Left renal pelvis (tissue), 4 donors: ENCODE measurements at regions not wholly inside any gene's neighbourhood (a gene's known extent, or its start where the extent isn't known, plus 50 kb on each side); places are given as distances from the start of the nearest gene placed in this dataset.
A peak's percentile ranks its signal among the peaks of the same experiment; 100 is the strongest.
"Not testable (repeated sequence)": the region's sequence is repeated elsewhere in the genome, so short reads cannot be mapped to it uniquely, and the experiment has no call there.

ENCODE experiments used
- DNase-seq, 4 donors: peaks; one replicate each; pipeline ENCODE4 v3.0.0-alpha.2; 2013; ENCODE audit warnings: low read depth in 4 of 4, low spot score in 3 of 4

DNA sequence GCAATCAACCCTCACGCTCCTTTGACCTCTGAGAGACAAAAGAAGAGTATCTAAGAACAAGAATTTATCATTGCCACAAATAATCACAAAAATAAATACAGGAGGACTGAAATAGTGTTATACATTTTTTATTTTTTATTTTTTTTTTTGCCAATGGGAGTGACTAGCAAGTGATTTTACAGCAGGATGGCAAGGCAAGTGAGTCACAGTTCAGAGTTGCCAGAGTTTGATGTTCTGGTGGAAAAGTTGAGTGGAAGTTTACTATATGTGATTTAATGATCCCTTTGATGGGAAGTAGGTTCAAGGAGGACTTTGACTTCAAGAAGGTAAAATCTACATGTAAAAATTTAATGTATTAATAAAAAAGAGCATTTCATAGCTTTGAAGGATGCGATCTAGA is 2691.4 kb downstream of the PCDH9 start:
- DNase-seq, result no peak

DNA sequence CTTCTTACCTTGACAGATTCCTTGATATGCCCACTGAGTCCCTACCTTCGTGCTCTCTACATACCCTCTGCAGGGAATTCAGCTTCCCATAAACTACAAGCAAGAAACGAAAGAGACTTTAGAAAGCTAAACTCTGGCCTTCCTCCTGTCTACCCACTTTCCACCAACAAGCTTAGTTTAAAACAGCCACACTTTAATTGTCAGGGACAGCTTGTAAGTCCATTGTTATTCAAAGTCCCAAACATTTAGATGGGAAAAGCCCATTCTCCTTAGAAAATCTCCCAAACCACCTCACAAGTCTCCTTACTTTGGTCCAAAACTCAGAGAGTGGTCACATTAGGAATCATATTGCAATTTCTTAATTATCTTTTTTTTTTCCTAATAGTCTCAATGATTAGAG is 2695.8 kb downstream of the PCDH9 start:
- no peak for DNase-seq

DNA sequence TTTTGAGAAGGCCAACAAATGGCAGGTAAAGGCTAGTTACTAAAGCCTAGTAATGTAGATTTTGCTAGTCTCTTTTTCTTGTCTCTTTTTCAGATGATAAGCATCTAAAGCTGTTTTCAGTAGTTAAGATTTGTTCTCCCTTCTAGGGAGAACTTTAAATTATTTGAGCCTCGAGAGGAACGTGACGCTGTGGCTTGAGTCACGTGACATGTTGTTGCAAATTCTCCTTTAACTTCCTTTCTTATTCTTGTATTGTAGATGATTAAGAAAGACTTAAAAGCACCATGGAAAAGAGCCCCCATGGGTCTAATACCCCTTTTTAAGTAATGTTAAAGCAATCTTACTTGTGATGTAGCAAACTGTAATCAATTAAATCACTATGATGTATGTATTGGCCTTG is 2698.7 kb downstream of the PCDH9 start:
- no peak for DNase-seq

DNA sequence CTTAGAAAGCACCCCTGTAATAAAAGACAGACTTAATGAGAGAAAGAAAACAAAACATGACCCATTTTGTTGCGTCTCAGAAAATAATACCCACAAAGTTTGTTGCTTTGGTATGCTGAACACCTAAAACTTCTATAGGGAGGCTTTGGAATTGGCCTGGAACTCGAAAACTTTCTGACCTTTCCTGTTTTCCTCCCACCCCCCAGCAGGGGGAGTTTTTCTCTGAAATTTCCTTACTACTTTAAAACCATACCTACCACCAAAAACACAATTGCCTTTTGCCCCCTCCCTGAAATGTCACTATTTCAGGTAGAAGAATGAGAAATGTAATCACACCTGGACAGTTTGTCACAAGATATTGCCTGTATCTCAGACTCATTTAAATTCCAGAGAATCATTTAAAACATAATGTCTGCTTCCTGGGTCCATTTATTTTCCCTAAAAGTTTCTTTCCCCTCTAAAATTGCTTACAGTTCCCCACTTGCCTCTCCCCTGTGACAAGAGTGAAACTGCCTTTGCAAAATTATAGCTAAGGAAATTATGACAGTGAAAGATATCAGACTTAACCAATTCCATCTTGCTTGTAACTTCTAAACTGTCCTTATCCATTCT is 2700.2 kb downstream of the PCDH9 start:
- no peak for DNase-seq

DNA sequence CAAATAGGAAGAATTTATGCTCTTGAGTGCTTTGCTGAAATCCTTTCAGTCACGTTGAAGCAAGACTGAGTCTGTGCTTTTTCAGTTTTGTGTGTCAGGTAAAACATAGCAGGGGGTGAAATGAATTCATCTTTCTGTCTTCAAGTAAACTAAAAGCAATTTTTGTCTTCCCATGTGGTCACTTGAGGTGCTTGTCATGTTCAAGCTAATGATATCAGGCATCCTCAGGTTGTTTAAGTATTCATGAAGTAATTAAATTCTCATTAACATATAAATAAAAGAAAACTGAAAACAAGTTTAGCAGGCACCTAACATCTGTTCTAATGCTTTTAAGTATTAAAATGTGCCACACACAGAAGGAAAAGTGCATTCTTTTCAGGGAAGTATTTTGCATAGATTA is 2701.3 kb downstream of the PCDH9 start:
- DNase-seq, result no peak

DNA sequence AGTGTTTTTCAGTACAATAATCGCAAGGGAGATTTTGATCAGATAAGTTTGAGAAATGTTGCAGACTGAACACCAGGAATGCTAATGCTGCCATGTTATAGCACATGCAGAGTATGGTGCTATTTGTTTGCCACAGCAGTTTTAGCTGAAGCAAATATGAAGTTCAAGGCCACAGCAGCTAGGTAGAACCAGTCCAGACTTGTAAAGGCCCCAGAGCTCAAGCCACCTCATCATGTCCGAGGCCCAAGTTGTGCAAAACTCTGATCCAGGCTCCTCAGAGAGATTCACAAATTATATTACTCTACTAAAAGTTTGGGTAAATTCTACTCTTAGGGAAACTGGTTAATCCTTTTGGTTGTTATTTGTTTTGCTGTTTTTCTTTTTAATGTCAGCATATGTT is 2702.6 kb downstream of the PCDH9 start:
- no peak for DNase-seq

DNA sequence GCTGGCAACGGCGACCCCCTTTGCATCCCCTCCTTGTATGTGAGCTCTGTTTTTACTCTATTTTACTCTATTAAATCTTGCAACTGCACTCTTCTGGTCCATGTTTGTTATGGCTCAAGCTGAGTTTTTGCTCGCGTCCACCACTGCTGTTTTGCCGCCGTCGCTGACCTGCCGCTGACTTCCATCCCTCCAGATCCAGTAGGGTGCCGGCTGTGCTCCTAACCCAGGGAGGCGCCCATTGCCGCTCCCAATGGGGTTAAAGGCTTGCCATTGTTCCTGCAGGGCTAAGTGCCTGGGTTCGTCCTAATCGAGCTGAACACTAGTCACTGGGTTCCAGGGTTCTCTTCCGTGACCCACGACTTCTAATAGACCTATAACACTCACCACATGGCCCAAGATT is 2704.4 kb downstream of the PCDH9 start:
- DNase-seq, result no peak

DNA sequence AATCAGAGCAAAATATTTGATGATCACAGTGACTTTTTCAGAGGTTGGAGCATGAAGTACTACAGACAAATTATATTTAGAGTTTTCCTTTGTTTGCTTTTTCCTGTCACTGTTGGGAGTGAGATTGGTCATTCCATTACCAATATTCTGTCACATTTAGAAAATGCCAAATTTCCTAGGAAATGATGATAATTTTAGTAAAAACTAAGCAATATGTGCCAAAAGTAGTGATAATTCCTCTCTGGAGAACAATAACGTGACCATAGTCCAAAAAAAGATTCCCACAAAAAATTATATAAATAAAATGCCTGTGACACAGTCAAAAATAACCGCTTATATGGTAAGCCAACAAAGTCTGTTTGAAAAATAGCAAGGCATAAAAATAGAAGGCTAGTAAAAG is 2719.4 kb downstream of the PCDH9 start:
- no peak for DNase-seq

DNA sequence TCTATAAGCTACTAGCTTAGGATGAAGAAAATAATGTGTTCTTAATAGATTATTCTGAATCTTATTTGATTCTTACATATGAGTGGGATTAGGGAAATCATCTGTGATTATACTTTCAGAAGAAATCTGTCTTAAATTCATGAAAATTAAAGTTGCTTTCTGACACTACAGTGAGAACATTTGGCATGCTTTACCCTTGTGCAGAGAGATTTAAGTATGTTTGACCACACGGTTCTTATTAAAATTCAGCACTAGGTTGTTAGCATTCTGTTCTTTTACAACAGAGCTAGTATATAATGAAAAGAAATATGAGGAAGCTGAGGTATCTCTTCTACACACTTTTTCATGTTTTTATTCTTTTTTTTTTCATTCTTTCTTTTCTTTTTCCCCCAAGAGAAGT is 2723.9 kb downstream of the PCDH9 start:
- no peak for DNase-seq

DNA sequence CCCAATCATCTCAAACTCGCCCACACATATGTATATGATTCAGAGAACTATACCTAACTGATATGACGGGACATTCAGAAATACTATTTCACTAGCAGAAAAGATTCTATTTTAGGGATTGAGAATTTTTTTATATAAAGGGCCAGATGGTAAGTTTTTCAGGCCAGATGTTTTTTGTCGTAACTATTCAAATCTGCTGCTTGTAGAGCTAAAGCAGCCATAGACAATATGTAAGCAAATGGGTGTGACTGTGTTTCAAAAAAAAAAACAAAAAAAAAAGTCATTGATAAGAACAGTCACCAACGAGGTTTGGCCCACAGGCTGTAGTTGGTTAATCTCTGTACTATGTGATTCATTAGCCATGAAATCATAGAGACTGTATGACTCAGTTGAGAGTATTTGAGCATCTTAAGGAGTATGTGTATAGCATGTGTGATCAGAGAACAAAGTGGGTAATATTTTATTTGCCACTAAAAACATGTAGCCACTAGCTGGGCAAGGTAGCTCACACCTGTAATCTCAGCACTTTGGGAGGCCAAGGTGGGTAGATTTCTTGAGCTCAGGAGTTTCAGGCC is 2724.7 kb downstream of the PCDH9 start:
- no peak for DNase-seq

DNA sequence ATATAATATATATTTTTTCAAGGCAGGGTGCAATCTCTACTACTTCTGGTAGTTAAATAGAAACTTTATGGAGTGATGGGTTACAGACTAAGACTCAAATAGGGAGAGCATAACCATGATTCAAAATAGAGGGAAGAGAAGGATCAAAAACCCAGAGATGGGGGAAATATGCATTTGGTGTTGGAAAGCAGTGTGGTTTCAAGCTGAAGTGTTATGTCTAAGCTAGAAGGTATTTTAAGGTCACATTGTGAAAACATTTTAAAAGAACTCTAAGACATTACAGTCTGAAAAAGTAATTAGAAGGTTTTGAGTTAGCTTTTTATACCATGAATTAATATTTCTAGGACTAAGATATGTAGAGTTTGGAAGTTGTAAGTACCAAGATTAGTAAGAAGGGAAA is 2741.4 kb downstream of the PCDH9 start:
- DNase-seq, result no peak

DNA sequence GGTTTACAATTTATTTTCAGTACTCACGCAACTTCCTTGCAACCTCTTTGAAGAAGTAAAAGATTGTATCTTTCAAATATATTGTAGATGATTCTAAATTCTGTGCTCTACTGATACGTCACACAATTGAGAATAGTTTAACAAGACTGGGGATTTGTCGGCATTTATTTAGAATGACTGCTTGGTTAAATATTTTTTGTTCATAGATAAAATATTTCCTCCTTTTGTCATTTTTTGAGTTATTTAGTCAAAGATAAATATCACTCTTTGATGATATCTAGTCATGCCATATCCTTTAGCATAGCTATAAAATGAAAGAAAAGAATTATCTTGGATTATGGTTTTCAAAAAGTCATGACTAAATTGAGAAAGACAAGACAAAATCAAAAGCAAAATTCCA is 2747.8 kb downstream of the PCDH9 start:
- no peak for DNase-seq

DNA sequence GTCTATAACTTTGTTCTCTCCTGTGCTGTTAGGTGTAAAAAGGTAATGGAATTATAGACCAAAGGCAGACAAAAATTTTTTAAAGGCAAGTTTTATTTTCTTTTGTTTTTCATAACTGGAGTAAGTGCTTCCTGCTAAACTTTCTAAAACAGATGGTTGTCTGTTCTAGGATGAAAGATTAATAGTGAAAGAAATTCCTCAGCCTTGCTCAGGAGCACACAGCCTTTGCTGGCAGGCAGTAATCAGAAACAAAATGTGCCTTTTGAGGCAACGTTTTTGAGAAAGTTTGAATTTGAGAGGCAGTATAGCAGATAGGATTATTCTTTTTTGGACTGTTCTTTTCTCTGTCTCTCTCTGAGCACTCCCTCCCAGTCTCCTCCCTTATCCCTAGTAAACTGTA is 2749.5 kb downstream of the PCDH9 start:
- DNase-seq, result no peak

DNA sequence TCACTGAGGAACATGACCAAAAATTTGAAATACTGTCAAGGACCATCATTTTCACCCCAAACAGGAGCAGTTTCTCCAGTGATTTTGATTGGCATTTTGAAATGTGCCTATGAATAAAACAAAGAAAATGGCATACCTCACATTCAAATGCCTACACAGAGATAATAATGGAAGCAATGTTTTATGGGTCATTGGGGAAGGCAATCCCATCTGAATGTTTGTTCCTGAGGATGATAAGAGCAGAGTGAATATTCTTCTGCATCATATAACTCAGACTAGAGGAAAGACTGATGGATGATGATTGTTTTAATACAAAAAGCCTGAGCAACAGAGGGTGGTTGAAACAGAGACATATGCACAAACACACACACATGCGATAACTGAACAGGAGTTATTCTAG is 2749.9 kb downstream of the PCDH9 start:
- no peak for DNase-seq

DNA sequence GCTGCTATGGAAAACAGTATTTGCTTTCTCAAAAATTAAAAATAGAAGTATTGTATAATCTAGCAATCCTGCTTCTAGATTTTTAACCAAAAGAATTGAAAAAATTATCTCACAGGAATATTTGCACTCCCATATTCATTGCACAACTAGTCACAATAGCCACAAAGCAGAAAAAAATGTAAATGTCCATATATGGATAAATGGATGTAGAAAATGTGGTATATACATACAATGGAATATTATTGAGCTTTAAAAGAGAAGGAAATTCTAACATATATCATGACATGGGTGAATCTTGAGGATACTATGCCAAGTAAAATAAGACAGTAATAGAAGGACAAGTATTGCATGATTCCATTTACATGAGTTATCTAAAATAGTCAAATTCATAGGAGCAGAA is 2753.0 kb downstream of the PCDH9 start:
- DNase-seq, result no peak

DNA sequence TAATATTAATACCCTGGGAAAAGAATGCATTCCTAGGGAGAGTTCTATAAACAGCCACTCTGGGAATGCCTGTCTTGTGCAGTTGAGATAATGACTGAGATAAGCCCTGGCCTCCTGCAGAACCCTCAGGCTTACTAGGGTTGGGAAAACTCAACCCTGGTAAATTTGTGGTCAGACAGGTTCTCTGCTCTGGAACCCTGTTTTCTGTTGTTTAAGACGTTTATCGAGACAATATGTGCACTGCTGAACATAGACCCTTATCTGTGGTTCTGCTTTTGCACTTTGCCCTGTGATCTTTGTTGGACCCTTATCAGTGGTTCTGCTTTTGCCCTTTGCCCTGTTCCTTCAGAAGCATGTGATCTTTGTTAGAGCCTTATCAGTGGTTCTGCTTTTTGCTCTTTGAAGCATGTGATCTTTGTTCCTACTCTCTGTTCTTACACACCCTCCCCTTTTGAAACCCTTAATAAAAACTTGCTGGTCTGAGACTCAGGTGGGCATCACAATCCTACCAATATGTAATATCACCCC is 2754.0 kb downstream of the PCDH9 start:
- DNase-seq, result not testable (repeated sequence)

DNA sequence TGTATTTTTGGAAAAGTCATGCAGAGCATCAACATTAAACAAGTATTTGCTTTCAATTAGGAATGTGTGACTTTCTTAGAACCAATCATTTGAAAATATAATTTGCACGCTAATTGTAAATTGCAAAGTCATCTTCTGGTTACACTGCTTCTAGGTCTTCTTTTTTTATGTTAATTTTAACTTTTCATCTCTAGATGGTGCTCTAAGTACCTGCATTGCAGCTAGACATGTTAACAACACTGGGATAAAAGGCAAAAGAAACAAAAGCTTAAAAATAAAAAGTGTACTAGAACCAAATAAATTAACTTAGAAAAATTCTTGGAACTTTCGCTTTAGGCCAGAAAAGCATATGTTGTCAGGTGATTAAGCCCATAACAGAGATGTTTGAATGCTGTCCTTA is 2758.2 kb downstream of the PCDH9 start:
- DNase-seq, result peak in 3 of 4 donors; percentile 3 to 18 (median 11)

DNA sequence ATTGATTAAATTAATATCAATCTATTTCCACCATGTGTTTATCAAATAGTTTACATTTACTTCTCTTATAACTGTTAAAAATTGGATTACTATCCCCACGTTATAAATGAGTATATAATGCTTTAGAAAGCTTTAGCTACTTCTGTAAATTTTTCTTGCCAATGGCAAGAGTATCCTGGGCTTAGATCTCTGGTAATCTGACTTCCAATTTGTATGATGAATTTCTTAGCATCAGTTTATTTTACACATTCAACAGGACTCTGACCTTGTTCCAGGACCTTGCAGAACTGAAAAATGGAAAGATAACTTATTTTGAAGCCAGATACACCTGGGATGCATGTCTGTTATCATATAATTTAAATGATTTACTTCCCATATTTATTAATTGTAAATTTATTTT is 2759.4 kb downstream of the PCDH9 start:
- no peak for DNase-seq

DNA sequence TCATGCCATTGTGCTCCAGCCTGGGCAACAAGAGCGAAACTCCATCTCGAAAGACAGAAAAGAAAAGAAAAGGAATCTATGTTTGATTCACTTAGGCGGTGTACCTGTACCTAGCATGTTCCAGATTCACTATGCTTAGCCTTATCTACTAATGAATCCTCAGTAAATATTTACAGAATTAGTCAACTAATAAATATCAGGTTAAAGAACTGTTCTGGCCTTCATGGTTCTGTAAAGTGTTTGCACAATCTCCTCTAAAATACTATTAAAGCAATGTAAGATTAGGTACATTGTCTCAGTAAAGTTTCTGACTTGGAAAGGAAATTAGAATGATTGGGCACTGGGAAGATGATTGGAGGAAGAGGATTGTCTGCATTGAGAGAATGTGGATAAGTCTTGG is 2770.4 kb downstream of the PCDH9 start:
- DNase-seq, result no peak

DNA sequence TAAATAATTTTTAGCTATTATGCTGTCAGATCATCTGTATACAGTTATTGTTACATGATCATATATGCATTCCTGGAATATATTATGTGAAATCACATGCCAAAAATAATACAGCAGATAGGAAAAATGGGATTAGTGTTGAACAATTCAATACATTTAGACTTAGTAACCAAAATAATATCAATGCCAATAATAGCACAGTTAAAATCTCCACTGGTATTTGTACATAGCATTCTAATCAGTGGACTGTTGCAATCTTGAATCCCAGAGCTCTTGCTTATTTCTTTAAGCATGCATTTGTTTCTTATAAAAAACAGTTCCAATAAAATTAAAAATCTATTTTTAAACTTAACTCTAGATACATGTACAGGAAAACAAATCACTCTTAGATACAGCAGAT is 2772.2 kb downstream of the PCDH9 start:
- DNase-seq, result no peak

DNA sequence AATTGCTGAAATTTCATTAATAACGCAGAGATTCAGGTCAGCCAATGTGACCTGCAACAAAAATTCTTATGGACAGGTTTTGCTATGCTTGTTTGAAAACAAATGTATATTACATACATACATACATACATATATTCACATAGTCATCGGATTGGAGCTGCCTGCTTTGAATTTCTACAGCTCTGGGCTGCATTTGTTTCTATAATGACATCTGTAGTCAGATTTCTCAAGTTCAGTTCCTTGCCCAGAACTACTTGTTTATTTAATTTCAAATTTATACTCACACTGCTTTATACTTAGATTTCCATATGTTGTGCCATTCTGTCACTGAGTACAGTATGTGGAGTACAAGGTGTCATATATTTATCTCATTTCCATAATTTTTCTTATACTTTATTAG is 2775.0 kb downstream of the PCDH9 start:
- DNase-seq, result no peak

DNA sequence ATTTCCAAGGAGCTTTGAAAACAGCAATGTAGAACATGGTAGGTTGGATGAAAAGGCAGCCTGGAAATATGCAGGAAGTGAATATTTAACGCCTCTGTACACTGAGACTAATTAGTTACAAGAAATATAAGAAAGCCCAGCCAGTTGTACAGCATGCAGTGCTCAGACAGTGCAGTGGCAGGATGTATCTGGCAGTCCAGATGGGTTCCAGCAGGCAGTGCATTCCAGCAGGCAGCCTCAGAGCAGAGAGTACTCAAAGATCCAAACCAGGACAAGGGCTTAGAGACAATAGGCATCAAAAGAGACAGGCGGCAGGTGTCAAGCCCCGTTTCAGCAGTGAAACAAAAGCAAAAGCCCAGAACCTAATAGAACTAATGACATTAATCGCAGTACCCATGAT is 2776.3 kb downstream of the PCDH9 start:
- DNase-seq, result no peak

DNA sequence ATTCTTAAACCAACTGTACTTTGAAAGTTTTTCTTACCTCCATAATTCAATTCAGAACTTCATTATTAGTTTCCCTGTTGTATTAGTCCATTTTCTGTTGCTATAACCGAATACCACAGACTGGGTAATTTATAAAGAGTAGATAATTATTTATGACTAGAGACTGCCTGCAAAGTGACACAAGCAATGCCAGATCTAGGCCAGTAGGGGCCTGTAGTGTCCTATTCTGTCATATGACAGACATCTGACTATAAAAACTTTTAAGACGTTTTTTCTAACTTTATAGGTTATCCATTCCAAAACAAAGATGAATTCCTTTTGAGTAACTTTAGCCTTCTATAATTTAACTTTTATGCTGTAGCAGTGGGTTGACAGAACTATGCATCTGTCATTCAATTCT is 2783.8 kb downstream of the PCDH9 start:
- DNase-seq, result no peak
